ENCODE measurements at regions not wholly inside any gene's neighbourhood (a gene's known extent, or its start where the extent isn't known, plus 50 kb on each side); places are given as distances from the start of the nearest gene placed in this dataset.

DNA sequence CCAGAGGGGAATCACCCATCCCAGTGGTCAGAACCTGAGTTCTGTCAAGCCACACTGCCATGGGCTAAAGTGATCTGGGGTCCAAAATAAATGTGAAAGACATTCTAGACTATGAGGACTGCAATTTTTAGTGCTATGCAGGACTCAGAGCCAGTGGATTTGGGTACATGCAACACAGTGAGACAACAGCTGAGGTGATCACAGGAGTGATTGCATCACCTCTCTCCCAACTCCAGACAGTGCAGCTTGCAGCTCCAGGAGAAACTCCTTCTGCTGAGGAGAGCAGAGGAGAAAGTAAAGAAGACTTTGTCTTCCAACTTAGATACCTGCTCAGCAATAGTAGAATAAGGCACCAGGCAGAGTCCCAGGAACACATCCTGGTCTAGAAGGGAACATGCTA, 682.0 kb upstream of the POT1 start:
- no peak for TF ChIP-seq ZNF565 (CRISPR knock-in tag; conservative IDR thresholded peaks at IDR 0.05; ENCODE audit: low read depth)
- TF ChIP-seq TOX (CRISPR knock-in tag; IDR thresholded peaks at IDR 0.05; ENCODE audit: borderline replicate concordance) = no peak
- no peak for TF ChIP-seq ZFP30 (CRISPR knock-in tag; IDR thresholded peaks at IDR 0.05)
- TF ChIP-seq OSR1 (CRISPR knock-in tag; IDR thresholded peaks at IDR 0.05) = no peak
- TF ChIP-seq POU6F1 (CRISPR knock-in tag; IDR thresholded peaks at IDR 0.05; ENCODE audit: borderline replicate concordance, low read depth) = no peak
- TF ChIP-seq ZNF8 (CRISPR knock-in tag; IDR thresholded peaks at IDR 0.05) = no peak
- no peak for TF ChIP-seq CREB5 (CRISPR knock-in tag; IDR thresholded peaks at IDR 0.05; ENCODE audit: low read depth)
- TF ChIP-seq, protein P1, sequence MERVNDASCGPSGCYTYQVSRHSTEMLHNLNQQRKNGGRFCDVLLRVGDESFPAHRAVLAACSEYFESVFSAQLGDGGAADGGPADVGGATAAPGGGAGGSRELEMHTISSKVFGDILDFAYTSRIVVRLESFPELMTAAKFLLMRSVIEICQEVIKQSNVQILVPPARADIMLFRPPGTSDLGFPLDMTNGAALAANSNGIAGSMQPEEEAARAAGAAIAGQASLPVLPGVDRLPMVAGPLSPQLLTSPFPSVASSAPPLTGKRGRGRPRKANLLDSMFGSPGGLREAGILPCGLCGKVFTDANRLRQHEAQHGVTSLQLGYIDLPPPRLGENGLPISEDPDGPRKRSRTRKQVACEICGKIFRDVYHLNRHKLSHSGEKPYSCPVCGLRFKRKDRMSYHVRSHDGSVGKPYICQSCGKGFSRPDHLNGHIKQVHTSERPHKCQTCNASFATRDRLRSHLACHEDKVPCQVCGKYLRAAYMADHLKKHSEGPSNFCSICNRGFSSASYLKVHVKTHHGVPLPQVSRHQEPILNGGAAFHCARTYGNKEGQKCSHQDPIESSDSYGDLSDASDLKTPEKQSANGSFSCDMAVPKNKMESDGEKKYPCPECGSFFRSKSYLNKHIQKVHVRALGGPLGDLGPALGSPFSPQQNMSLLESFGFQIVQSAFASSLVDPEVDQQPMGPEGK (CRISPR knock-in tag; IDR thresholded peaks at IDR 0.05; ENCODE audit: borderline replicate concordance) = no peak
- TF ChIP-seq CSDC2 (CRISPR knock-in tag; IDR thresholded peaks at IDR 0.05) = no peak
- no peak for TF ChIP-seq ZC3H10 (CRISPR knock-in tag; IDR thresholded peaks at IDR 0.05)
- TF ChIP-seq, protein P2, sequence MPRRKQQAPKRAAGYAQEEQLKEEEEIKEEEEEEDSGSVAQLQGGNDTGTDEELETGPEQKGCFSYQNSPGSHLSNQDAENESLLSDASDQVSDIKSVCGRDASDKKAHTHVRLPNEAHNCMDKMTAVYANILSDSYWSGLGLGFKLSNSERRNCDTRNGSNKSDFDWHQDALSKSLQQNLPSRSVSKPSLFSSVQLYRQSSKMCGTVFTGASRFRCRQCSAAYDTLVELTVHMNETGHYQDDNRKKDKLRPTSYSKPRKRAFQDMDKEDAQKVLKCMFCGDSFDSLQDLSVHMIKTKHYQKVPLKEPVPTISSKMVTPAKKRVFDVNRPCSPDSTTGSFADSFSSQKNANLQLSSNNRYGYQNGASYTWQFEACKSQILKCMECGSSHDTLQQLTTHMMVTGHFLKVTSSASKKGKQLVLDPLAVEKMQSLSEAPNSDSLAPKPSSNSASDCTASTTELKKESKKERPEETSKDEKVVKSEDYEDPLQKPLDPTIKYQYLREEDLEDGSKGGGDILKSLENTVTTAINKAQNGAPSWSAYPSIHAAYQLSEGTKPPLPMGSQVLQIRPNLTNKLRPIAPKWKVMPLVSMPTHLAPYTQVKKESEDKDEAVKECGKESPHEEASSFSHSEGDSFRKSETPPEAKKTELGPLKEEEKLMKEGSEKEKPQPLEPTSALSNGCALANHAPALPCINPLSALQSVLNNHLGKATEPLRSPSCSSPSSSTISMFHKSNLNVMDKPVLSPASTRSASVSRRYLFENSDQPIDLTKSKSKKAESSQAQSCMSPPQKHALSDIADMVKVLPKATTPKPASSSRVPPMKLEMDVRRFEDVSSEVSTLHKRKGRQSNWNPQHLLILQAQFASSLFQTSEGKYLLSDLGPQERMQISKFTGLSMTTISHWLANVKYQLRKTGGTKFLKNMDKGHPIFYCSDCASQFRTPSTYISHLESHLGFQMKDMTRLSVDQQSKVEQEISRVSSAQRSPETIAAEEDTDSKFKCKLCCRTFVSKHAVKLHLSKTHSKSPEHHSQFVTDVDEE (CRISPR knock-in tag; IDR thresholded peaks at IDR 0.05) = no peak
- no peak for TF ChIP-seq PPARA (CRISPR knock-in tag; IDR thresholded peaks at IDR 0.05; ENCODE audit: borderline replicate concordance)
- no peak for TF ChIP-seq ESRRG (CRISPR knock-in tag; IDR thresholded peaks at IDR 0.05)
- no peak for TF ChIP-seq BACH2 (CRISPR knock-in tag; IDR thresholded peaks at IDR 0.05; ENCODE audit: borderline replicate concordance)
- no peak for TF ChIP-seq RARB (CRISPR knock-in tag; IDR thresholded peaks at IDR 0.05)
- TF ChIP-seq GLIS3 (CRISPR knock-in tag; IDR thresholded peaks at IDR 0.05) = no peak
- no peak for ATAC-seq

DNA sequence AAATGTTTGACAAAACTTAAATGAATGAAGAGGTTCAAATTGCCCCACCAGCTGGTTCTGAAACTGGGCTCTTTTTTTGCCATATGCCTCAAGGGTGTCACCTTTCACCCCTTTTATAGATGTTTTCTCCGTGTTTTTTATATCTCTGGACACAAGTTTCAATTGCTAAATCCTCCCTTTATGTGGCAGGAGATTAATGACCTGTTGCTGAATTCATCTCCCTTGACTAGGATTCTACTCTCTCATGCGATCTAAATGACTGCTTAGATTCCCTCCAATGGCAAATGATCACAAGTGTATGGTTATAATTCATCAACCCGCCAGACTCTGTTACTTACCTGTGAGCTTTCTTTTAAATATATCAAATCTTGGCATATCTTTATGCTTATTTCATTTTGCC, 677.0 kb upstream of the POT1 start:
- ATAC-seq = no peak
- TF ChIP-seq CREB5 (CRISPR knock-in tag; IDR thresholded peaks at IDR 0.05; ENCODE audit: low read depth) = no peak
- TF ChIP-seq ZFP30 (CRISPR knock-in tag; IDR thresholded peaks at IDR 0.05) = no peak
- no peak for TF ChIP-seq RARB (CRISPR knock-in tag; IDR thresholded peaks at IDR 0.05)
- TF ChIP-seq ZNF565 (CRISPR knock-in tag; conservative IDR thresholded peaks at IDR 0.05; ENCODE audit: low read depth) = no peak
- TF ChIP-seq, protein P1 (CRISPR knock-in tag; IDR thresholded peaks at IDR 0.05; ENCODE audit: borderline replicate concordance) = no peak
- TF ChIP-seq OSR1 (CRISPR knock-in tag; IDR thresholded peaks at IDR 0.05) = no peak
- no peak for TF ChIP-seq SNAI2 (CRISPR knock-in tag; IDR thresholded peaks at IDR 0.05)
- TF ChIP-seq, protein P3, sequence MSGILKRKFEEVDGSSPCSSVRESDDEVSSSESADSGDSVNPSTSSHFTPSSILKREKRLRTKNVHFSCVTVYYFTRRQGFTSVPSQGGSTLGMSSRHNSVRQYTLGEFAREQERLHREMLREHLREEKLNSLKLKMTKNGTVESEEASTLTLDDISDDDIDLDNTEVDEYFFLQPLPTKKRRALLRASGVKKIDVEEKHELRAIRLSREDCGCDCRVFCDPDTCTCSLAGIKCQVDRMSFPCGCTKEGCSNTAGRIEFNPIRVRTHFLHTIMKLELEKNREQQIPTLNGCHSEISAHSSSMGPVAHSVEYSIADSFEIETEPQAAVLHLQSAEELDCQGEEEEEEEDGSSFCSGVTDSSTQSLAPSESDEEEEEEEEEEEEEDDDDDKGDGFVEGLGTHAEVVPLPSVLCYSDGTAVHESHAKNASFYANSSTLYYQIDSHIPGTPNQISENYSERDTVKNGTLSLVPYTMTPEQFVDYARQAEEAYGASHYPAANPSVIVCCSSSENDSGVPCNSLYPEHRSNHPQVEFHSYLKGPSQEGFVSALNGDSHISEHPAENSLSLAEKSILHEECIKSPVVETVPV (CRISPR knock-in tag; IDR thresholded peaks at IDR 0.05) = no peak
- TF ChIP-seq ARNTL (CRISPR knock-in tag; IDR thresholded peaks at IDR 0.05; ENCODE audit: borderline replicate concordance, low read depth) = no peak
- no peak for TF ChIP-seq POU6F1 (CRISPR knock-in tag; IDR thresholded peaks at IDR 0.05; ENCODE audit: borderline replicate concordance, low read depth)
- no peak for TF ChIP-seq ZNF8 (CRISPR knock-in tag; IDR thresholded peaks at IDR 0.05)
- TF ChIP-seq ZFP3 (CRISPR knock-in tag; IDR thresholded peaks at IDR 0.05) = no peak
- TF ChIP-seq TCF4 (CRISPR knock-in tag; IDR thresholded peaks at IDR 0.05; ENCODE audit: borderline replicate concordance) = no peak
- TF ChIP-seq ISL1 (CRISPR knock-in tag; IDR thresholded peaks at IDR 0.05) = no peak
- TF ChIP-seq BACH2 (CRISPR knock-in tag; IDR thresholded peaks at IDR 0.05; ENCODE audit: borderline replicate concordance) = no peak
- no peak for TF ChIP-seq GLIS3 (CRISPR knock-in tag; IDR thresholded peaks at IDR 0.05)
- TF ChIP-seq ESRRG (CRISPR knock-in tag; IDR thresholded peaks at IDR 0.05) = no peak
- no peak for TF ChIP-seq TOX (CRISPR knock-in tag; IDR thresholded peaks at IDR 0.05; ENCODE audit: borderline replicate concordance)
- no peak for TF ChIP-seq ZC3H10 (CRISPR knock-in tag; IDR thresholded peaks at IDR 0.05)
